H1 (cell line): ENCODE measurements at regions not wholly inside any gene's neighbourhood (a gene's known extent, or its start where the extent isn't known, plus 50 kb on each side); places are given as distances from the start of the nearest gene placed in this dataset.

Experiments
- CTCF ChIA-PET: fragments of 300-600 bp; sonication (Branson Sonifier 250); formaldehyde crosslinking; loops from one replicate; lab custom pipeline; 2021; ENCODE audit not compliant: partially characterized antibody; lab: Charles Lee
- POLR2A ChIA-PET: fragments of 300-600 bp; sonication (Branson Sonifier 250); formaldehyde crosslinking; loops from one replicate; lab custom pipeline; 2021; ENCODE audit warnings: inconsistent platforms; ENCODE audit not compliant: partially characterized antibody; lab: Charles Lee
- DNase-seq, 2 experiments: peaks; one replicate each; pipeline versions ENCODE4 v3.0.0 to v3.0.0-alpha.2; 2010 to 2022; ENCODE audit warnings: low spot score in 2 of 2, low read depth in 1 of 2, mixed read lengths in 1 of 2
- FAIRE-seq: peaks from 2 replicates; lab custom pipeline; 2011; peaks lifted over from hg19 to GRCh38; lab: Jason Lieb, UNC
- H2AFZ ChIP-seq: 2 replicates; pipeline ENCODE4 v1.8.1; 2012; ENCODE audit warnings: low read length, inconsistent platforms
- H2AK5ac ChIP-seq: 2 replicates; pipeline ENCODE4 v1.6.1; 2013; ENCODE audit warnings: low read depth, low read length
- H2BK120ac ChIP-seq: replicated peaks from 2 replicates; pipeline ENCODE3; 2013; ENCODE audit warnings: low read depth, low read length, inconsistent platforms
- H2BK12ac ChIP-seq: 2 replicates; pipeline ENCODE4 v1.6.1; 2013; ENCODE audit warnings: low read depth, low read length
- H2BK15ac ChIP-seq: 2 replicates; pipeline ENCODE4 v1.6.1; 2013; ENCODE audit warnings: low read length
- H2BK20ac ChIP-seq: 2 replicates; pipeline ENCODE4 v1.6.1; 2013; ENCODE audit warnings: low read length
- H2BK5ac ChIP-seq: 2 replicates; pipeline ENCODE4 v1.6.1; 2013; ENCODE audit warnings: low read depth, low read length
- H3K14ac ChIP-seq: 2 replicates; pipeline ENCODE4 v1.6.1; 2013; ENCODE audit warnings: inconsistent platforms; ENCODE audit not compliant: insufficient read length
- H3K18ac ChIP-seq: 2 replicates; pipeline ENCODE4 v1.6.1; 2013; ENCODE audit warnings: low read length; ENCODE audit errors: extremely low read depth
- H3K23ac ChIP-seq: 2 replicates; pipeline ENCODE4 v1.6.1; 2013; ENCODE audit warnings: inconsistent platforms; ENCODE audit not compliant: insufficient read length
- H3K23me2 ChIP-seq: 2 replicates; pipeline ENCODE4 v1.6.1; 2013; ENCODE audit warnings: low read depth, low read length
- H3K27ac ChIP-seq: 2 replicates; pipeline ENCODE4 v1.6.1; 2011; ENCODE audit warnings: low read depth, low read length, inconsistent platforms
- H3K27me3 ChIP-seq, 4 experiments: replicated peaks in 1 of 4; 1 replicate in 1 of 4; 2 replicates in 3 of 4; pipeline versions ENCODE4 v1.6.1 to v1.8.1; 2011 to 2013; ENCODE audit warnings: low read length in 3 of 4, mild to moderate bottlenecking in 3 of 4, inconsistent platforms in 2 of 4, mixed read lengths in 2 of 4, moderate library complexity in 1 of 4; ENCODE audit not compliant: control insufficient read depth in 3 of 4, insufficient read depth in 3 of 4; ENCODE audit errors: extremely low read depth in 1 of 4
- H3K36me3 ChIP-seq, 4 experiments: 2 replicates each; pipeline versions ENCODE4 v1.6.1 to v1.8.1; 2011 to 2013; ENCODE audit warnings: mild to moderate bottlenecking in 4 of 4, low read length in 3 of 4, moderate library complexity in 2 of 4, control low read depth in 1 of 4, inconsistent platforms in 1 of 4; ENCODE audit not compliant: insufficient read depth in 4 of 4, control insufficient read depth in 2 of 4
- H3K4ac ChIP-seq: replicated peaks from 2 replicates; pipeline ENCODE3; 2013; ENCODE audit warnings: low read length, low read depth, mixed read lengths, inconsistent platforms; ENCODE audit not compliant: insufficient read length
- H3K4me1 ChIP-seq, 4 experiments: replicated peaks in 1 of 4; 1 replicate in 1 of 4; 2 replicates in 3 of 4; pipeline versions ENCODE4 v1.6.1 to v1.8.1; 2011 to 2013; ENCODE audit warnings: low read length in 3 of 4, inconsistent platforms in 2 of 4, mixed read lengths in 1 of 4; ENCODE audit not compliant: insufficient read depth in 4 of 4, control insufficient read depth in 3 of 4
- H3K4me2 ChIP-seq, 2 experiments: 2 replicates each; pipeline versions ENCODE4 v1.6.1 to v1.8.1; 2011 to 2013; ENCODE audit warnings: low read depth in 2 of 2, low read length in 2 of 2, control low read depth in 1 of 2, inconsistent platforms in 1 of 2, mild to moderate bottlenecking in 1 of 2; ENCODE audit not compliant: insufficient read depth in 1 of 2
- H3K4me3 ChIP-seq, 4 experiments: fragments of 200-600, 300-600 bp in 1 of 4; sonication (generic), shearing (Covaris generic), sonication (Bioruptor Twin) in 1 of 4; 2 replicates each; pipeline versions ENCODE4 v1.5.1 to v1.8.1; 2011 to 2016; ENCODE audit warnings: low read length in 4 of 4, low read depth in 3 of 4, control low read depth in 2 of 4, inconsistent platforms in 2 of 4, mild to moderate bottlenecking in 2 of 4, mixed read lengths in 1 of 4, moderate library complexity in 1 of 4; ENCODE audit not compliant: insufficient read depth in 2 of 4; ENCODE audit errors: extremely low read depth in 1 of 4
- H3K56ac ChIP-seq: replicated peaks from 2 replicates; pipeline ENCODE3; 2013; ENCODE audit warnings: low read depth, mild to moderate bottlenecking, mixed read lengths, low read length, inconsistent platforms; ENCODE audit not compliant: insufficient read length
- H3K79me1 ChIP-seq: 2 replicates; pipeline ENCODE4 v1.6.1; 2013; ENCODE audit warnings: low read depth, low read length, control low read depth
- H3K79me2 ChIP-seq, 2 experiments: 2 replicates each; pipeline versions ENCODE4 v1.6.1 to v1.8.1; 2012 to 2013; ENCODE audit warnings: low read length in 2 of 2, mild to moderate bottlenecking in 2 of 2, inconsistent platforms in 1 of 2; ENCODE audit not compliant: insufficient read depth in 2 of 2, control insufficient read depth in 1 of 2
- H3K9ac ChIP-seq, 4 experiments: replicated peaks in 1 of 4; 1 replicate in 1 of 4; 2 replicates in 3 of 4; pipeline versions ENCODE4 v1.6.1 to v1.8.1; 2011 to 2013; ENCODE audit warnings: low read depth in 3 of 4, low read length in 3 of 4, control low read depth in 2 of 4, mild to moderate bottlenecking in 2 of 4, moderate library complexity in 2 of 4, inconsistent platforms in 1 of 4; ENCODE audit errors: extremely low read depth in 1 of 4
- H3K9me3 ChIP-seq, 2 experiments: 2 replicates each; pipeline versions ENCODE4 v1.6.1 to v1.8.1; 2012 to 2013; ENCODE audit warnings: mild to moderate bottlenecking in 2 of 2, moderate library complexity in 2 of 2, control low read depth in 1 of 2, inconsistent platforms in 1 of 2, low read depth in 1 of 2, low read length in 1 of 2, mixed read lengths in 1 of 2; ENCODE audit not compliant: insufficient read depth in 2 of 2
- H4K20me1 ChIP-seq, 2 experiments: replicated peaks in 1 of 2; 2 replicates each; pipeline versions ENCODE3 to v1.8.1; 2011 to 2013; ENCODE audit warnings: inconsistent platforms in 2 of 2, low read length in 2 of 2, mild to moderate bottlenecking in 1 of 2; ENCODE audit not compliant: insufficient read depth in 2 of 2, control insufficient read depth in 1 of 2
- H4K5ac ChIP-seq: 2 replicates; pipeline ENCODE4 v1.6.1; 2013; ENCODE audit warnings: low read length, low read depth, mixed read lengths, inconsistent platforms; ENCODE audit not compliant: insufficient read length
- H4K8ac ChIP-seq: 2 replicates; pipeline ENCODE4 v1.8.0; 2013; ENCODE audit warnings: mild to moderate bottlenecking, moderate library complexity, low read length, inconsistent platforms; ENCODE audit not compliant: insufficient read depth; ENCODE audit errors: extremely low read depth
- H4K91ac ChIP-seq: replicated peaks from 2 replicates; pipeline ENCODE3; 2013; ENCODE audit warnings: low read length, mixed read lengths, inconsistent platforms; ENCODE audit not compliant: insufficient read length
- CHD1 ChIP-seq: IDR thresholded peaks from 2 replicates; pipeline ENCODE4 v1.6.1; 2012; ENCODE audit warnings: low read depth, low read length, improper control_type of control experiment
- CTBP2 ChIP-seq: IDR thresholded peaks from 2 replicates; pipeline ENCODE4 v1.7.0; 2011; ENCODE audit warnings: borderline replicate concordance, mild to moderate bottlenecking, moderate library complexity, mixed read lengths, low read length; ENCODE audit not compliant: insufficient read depth, insufficient read length

DNA sequence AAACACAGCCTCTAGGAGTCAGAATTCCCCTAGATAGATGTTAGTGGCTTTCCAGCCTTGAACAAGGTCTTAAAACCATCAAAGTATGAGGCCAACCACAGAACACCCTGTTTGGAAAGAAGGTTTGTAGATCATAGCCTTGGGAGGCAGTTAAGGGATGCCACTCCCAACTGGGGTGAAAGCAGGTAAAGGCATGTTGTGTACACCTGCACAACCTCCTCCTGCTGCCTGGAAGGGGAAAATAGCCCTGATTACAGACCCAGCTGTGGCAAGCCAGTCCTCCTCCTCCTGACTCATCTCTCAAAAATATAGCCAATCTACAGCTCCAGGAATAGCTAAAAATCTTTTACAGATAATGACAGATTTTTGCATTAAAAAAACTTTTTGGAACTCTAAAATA, 108.1 kb downstream of the RBM43 start:
- no peak overlapping the region for H3K23ac ChIP-seq

More for the DNA sequence above, 108.1 kb downstream of the RBM43 start:
- Histone ChIP-seq H2BK15ac (no peak overlapping the region), H3K79me1 (no peaks in the 10 kb centered on the region), H2BK120ac (no peak overlapping the region), H3K4ac (no peak overlapping the region), H3K36me3 (no peaks in the 10 kb centered on the region), H3K56ac (no peak overlapping the region), H3K27me3 (no peaks in the 10 kb centered on the region), H4K91ac (no peak overlapping the region), H3K79me2 (no peaks in the 10 kb centered on the region), H3K9me3 (no peaks in the 10 kb centered on the region), H3K4me3 (no peak overlapping the region), H3K9ac (no peak overlapping the region), H3K18ac (no peak overlapping the region), H2AK5ac (no peak overlapping the region), H3K4me1 (peaks cover 0 to 2% (median 0%) of the 10 kb centered on the region in 4 experiments; a peak in 1 of 7 replicates), H4K20me1 (no peaks in the 10 kb centered on the region), H2BK5ac (no peak overlapping the region), H3K4me2 (no peak overlapping the region), H3K27ac (no peak overlapping the region), H2BK12ac (no peak overlapping the region), H2BK20ac (no peak overlapping the region), H3K14ac (no peak overlapping the region), H2AFZ (no peak overlapping the region), H4K8ac (no peak overlapping the region), H3K23me2 (no peaks in the 10 kb centered on the region), H4K5ac (no peak overlapping the region)
- TF ChIP-seq CTBP2 (no peak), CHD1 (no peak)
- DNase-seq = no peak
- no peak for FAIRE-seq
- ChIA-PET POLR2A (no interaction called here), CTCF (interaction anchor here (1.1 kb wide), 1 partner anchor 23 kb away, joined by 4 read pairs; no protein-coding TSS in a partner anchor)
